GM21723 (cell line): ENCODE measurements at regions not wholly inside any gene's neighbourhood (a gene's known extent, or its start where the extent isn't known, plus 50 kb on each side); places are given as distances from the start of the nearest gene placed in this dataset.

ENCODE experiments used
- ATAC-seq: cut with Tn5 transposase; IDR thresholded peaks from one replicate; pipeline ENCODE4 v1.9.1; 2021; ENCODE audit warnings: mild to moderate bottlenecking, moderate library complexity; ENCODE audit not compliant: unreplicated experiment

GRCh38 chr11:112354364-112354763 lies 93.7 kb upstream of the PLET1 start:
- no peak for ATAC-seq

GRCh38 chr11:112355726-112356125 lies 95.1 kb upstream of the PLET1 start:
- no peak for ATAC-seq

- no peak for ATAC-seq
Measured at GRCh38 chr11:112357488-112357887, 96.8 kb upstream of the PLET1 start.

- ATAC-seq: no peak
Measured at GRCh38 chr11:112361396-112361795, 100.7 kb upstream of the PLET1 start.

GRCh38 chr11:112363527-112363926 lies 102.9 kb upstream of the PLET1 start:
- ATAC-seq: no peak

- ATAC-seq: no peak
Measured at GRCh38 chr11:112364962-112365481, 104.4 kb upstream of the PLET1 start.

- ATAC-seq: no peak
Measured at GRCh38 chr11:112366012-112366411, 105.4 kb upstream of the PLET1 start.

GRCh38 chr11:112366777-112367176 lies 106.1 kb upstream of the PLET1 start:
- ATAC-seq: no peak

GRCh38 chr11:112367461-112367860 lies 106.8 kb upstream of the PLET1 start:
- no peak for ATAC-seq

- no peak for ATAC-seq
Measured at GRCh38 chr11:112367895-112368294, 107.2 kb upstream of the PLET1 start.

- no peak for ATAC-seq
Measured at GRCh38 chr11:112368381-112368780, 107.7 kb upstream of the PLET1 start.

GRCh38 chr11:112369374-112369773 lies 108.7 kb upstream of the PLET1 start:
- ATAC-seq: no peak

GRCh38 chr11:112369916-112370315 lies 109.3 kb upstream of the PLET1 start:
- no peak for ATAC-seq

GRCh38 chr11:112374486-112375140 lies 114.0 kb upstream of the PLET1 start:
- no peak for ATAC-seq

GRCh38 chr11:112377946-112378345 lies 117.3 kb upstream of the PLET1 start:
- ATAC-seq: no peak

GRCh38 chr11:112380464-112380863 lies 119.8 kb upstream of the PLET1 start:
- no peak for ATAC-seq

- no peak for ATAC-seq
Measured at GRCh38 chr11:112381578-112381977, 120.9 kb upstream of the PLET1 start.

GRCh38 chr11:112382561-112382960 lies 121.9 kb upstream of the PLET1 start:
- ATAC-seq: no peak

GRCh38 chr11:112388496-112388895 lies 127.8 kb upstream of the PLET1 start:
- ATAC-seq: no peak

- no peak for ATAC-seq
Measured at GRCh38 chr11:112391086-112391485, 130.4 kb upstream of the PLET1 start.

- ATAC-seq: no peak
Measured at GRCh38 chr11:112392904-112393303, 132.2 kb upstream of the PLET1 start.

- no peak for ATAC-seq
Measured at GRCh38 chr11:112394304-112394703, 133.6 kb upstream of the PLET1 start.

- no peak for ATAC-seq
Measured at GRCh38 chr11:112396076-112396475, 135.4 kb upstream of the PLET1 start.
